Ovary (tissue), 3 donors: ENCODE measurements at regions not wholly inside any gene's neighbourhood (a gene's known extent, or its start where the extent isn't known, plus 50 kb on each side); places are given as distances from the start of the nearest gene placed in this dataset.

ENCODE experiments used
- CTCF ChIP-seq, 3 donors: fragments of 450-650 bp in 2 of 3; fragments of 200-600 bp in 1 of 3; IDR thresholded peaks; one replicate each; pipeline versions ENCODE4 v1.5.1 to v1.8.0; 2016 to 2022; ENCODE audit warnings: antibody characterized with exemption in 3 of 3, mild to moderate bottlenecking in 1 of 3
- EP300 ChIP-seq: sonication (generic); formaldehyde crosslinking; IDR thresholded peaks from one replicate; pipeline ENCODE4 v1.6.1; 2017; ENCODE audit warnings: antibody characterized with exemption
- POLR2A ChIP-seq: fragments of 450-650 bp; IDR thresholded peaks from one replicate; pipeline ENCODE4 v1.6.1; 2017; ENCODE audit warnings: antibody characterized with exemption, mild to moderate bottlenecking, moderate library complexity
- donor health status: DM: no; HTN: no; CAD: no.

GRCh38 chr2:487186-488079 is 189.8 kb downstream of the TMEM18 start:
- TF ChIP-seq CTCF (IDR thresholded peaks at IDR 0.05) (no peak), POLR2A (no peak), EP300 (no peak)
